RWPE2 (cell line): ENCODE measurements at regions not wholly inside any gene's neighbourhood (a gene's known extent, or its start where the extent isn't known, plus 50 kb on each side); places are given as distances from the start of the nearest gene placed in this dataset.

Source experiments
- ATAC-seq: fragments of 200-7000 bp; cut with Tn5 transposase; 3 replicates; pipeline ENCODE4 v1.9.1; 2021; ENCODE audit warnings: low read depth
- DNase-seq: peaks from one replicate; pipeline ENCODE4 v3.0.0-alpha.2; 2020; ENCODE audit warnings: low spot score
- H3K27ac ChIP-seq: fragments of 450-650 bp; 2 replicates; pipeline ENCODE4 v1.5.1; 2017; ENCODE audit warnings: mild to moderate bottlenecking; ENCODE audit not compliant: poor library complexity, severe bottlenecking
- H3K27me3 ChIP-seq: fragments of 250-450 bp; sonication (Bioruptor Pico); 2 replicates; pipeline ENCODE4 v1.5.1; 2021; ENCODE audit warnings: mild to moderate bottlenecking, moderate library complexity; ENCODE audit not compliant: insufficient read depth, poor library complexity, severe bottlenecking
- H3K36me3 ChIP-seq: fragments of 250-450 bp; sonication (Bioruptor Pico); 2 replicates; pipeline ENCODE4 v1.5.1; 2020; ENCODE audit warnings: low read depth, mild to moderate bottlenecking, moderate library complexity
- H3K4me1 ChIP-seq: fragments of 250-450 bp; sonication (Bioruptor Pico); 2 replicates; pipeline ENCODE4 v1.5.1; 2021; ENCODE audit warnings: mild to moderate bottlenecking, moderate library complexity; ENCODE audit not compliant: insufficient read depth, poor library complexity, severe bottlenecking
- H3K4me3 ChIP-seq: fragments of 250-450 bp; sonication (Bioruptor Pico); 2 replicates; pipeline ENCODE4 v1.5.1; 2021; ENCODE audit warnings: mild to moderate bottlenecking, moderate library complexity; ENCODE audit not compliant: severe bottlenecking
- H3K9me3 ChIP-seq: fragments of 250-450 bp; sonication (Bioruptor Pico); 2 replicates; pipeline ENCODE4 v1.5.1; 2021; ENCODE audit warnings: mild to moderate bottlenecking, moderate library complexity; ENCODE audit not compliant: severe bottlenecking
- CTCF ChIP-seq: fragments of 450-650 bp; IDR thresholded peaks from one replicate; pipeline ENCODE4 v1.5.1; 2017; ENCODE audit warnings: mild to moderate bottlenecking, moderate library complexity; ENCODE audit not compliant: poor library complexity, severe bottlenecking

DNA sequence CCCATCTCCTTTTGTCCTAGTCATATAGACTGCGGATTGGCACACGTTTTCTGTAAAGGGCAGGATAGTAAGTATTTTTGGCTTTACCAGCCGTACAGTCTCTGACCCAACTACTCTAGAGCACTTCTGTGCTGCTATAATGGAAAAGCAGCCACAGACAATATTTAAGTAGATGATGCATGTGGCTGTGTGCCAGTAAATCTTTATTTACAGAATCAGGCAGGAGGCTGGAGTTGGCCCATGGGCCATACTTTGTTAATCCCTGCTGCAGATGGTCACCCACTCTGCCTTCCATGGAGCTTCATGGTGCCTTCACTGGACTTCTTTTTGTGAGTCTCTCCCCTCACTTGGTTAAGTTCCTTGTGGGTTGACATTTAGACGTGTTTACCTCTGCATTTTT lies 584.5 kb upstream of the TBX3 start:
- no peak for ATAC-seq
- H3K9me3 ChIP-seq = no peaks in the 10 kb centered on the region
- H3K27ac ChIP-seq = no peak overlapping the region
- H3K4me3 ChIP-seq = no peak overlapping the region
- H3K27me3 ChIP-seq = no peaks in the 10 kb centered on the region
- H3K4me1 ChIP-seq = no peaks in the 10 kb centered on the region
- no peaks in the 10 kb centered on the region for H3K36me3 ChIP-seq
- DNase-seq = no peak
- no peak for TF ChIP-seq CTCF

- no peaks in the 10 kb centered on the region for H3K27me3 ChIP-seq
- H3K4me1 ChIP-seq = no peaks in the 10 kb centered on the region
- no peaks in the 10 kb centered on the region for H3K36me3 ChIP-seq
- H3K9me3 ChIP-seq = no peaks in the 10 kb centered on the region
- H3K27ac ChIP-seq = no peak overlapping the region
- ATAC-seq (no peak), DNase-seq (no peak)
- H3K4me3 ChIP-seq = no peak overlapping the region
- TF ChIP-seq CTCF = no peak
These were observed 583.9 kb upstream of the TBX3 start for GRCh38 chr12:115267891-115268290.

DNA sequence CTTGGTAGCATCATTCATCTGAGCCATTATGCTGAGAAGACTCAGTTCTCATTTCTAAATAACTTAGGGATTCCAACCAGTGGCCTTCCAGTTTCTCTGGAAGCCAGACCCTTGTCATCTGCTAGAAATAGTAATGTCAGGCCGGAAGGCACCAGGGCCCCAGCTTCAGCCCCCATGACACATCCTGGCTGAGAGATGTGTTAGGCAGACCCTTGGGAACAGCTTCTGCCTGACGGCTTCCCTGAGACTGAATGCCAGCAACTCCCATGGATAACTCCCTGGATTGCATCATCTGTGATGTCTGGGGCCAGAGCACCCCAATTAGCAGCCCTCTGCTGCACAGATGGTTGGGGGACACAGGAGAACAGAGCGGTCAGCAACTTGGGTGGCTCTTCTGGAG lies 583.5 kb upstream of the TBX3 start:
- Histone ChIP-seq H3K27me3 (no peaks in the 10 kb centered on the region), H3K27ac (no peak overlapping the region), H3K4me3 (no peak overlapping the region), H3K4me1 (no peaks in the 10 kb centered on the region), H3K9me3 (no peaks in the 10 kb centered on the region), H3K36me3 (no peaks in the 10 kb centered on the region)
- DNase-seq (no peak), ATAC-seq (no peak)
- TF ChIP-seq CTCF = no peak

- Histone ChIP-seq H3K27me3 (no peaks in the 10 kb centered on the region), H3K4me3 (no peak overlapping the region), H3K27ac (no peak overlapping the region), H3K4me1 (no peaks in the 10 kb centered on the region), H3K9me3 (no peaks in the 10 kb centered on the region), H3K36me3 (no peaks in the 10 kb centered on the region)
- no peak for DNase-seq
- TF ChIP-seq CTCF = no peak
- no peak for ATAC-seq
These were observed 580.6 kb upstream of the TBX3 start for GRCh38 chr12:115264605-115265004.

- H3K27ac ChIP-seq = no peak overlapping the region
- ATAC-seq (no peak), DNase-seq (no peak)
- H3K4me3 ChIP-seq = no peak overlapping the region
- TF ChIP-seq CTCF = no peak
- H3K36me3 ChIP-seq = no peaks in the 10 kb centered on the region
- peaks cover 12% of the 10 kb centered on the region for H3K4me1 ChIP-seq
- H3K27me3 ChIP-seq = no peaks in the 10 kb centered on the region
- no peaks in the 10 kb centered on the region for H3K9me3 ChIP-seq
These were observed 577.9 kb upstream of the TBX3 start for GRCh38 chr12:115261691-115262398.
